ENCODE measurements at regions not wholly inside any gene's neighbourhood (a gene's known extent, or its start where the extent isn't known, plus 50 kb on each side); places are given as distances from the start of the nearest gene placed in this dataset.

DNA sequence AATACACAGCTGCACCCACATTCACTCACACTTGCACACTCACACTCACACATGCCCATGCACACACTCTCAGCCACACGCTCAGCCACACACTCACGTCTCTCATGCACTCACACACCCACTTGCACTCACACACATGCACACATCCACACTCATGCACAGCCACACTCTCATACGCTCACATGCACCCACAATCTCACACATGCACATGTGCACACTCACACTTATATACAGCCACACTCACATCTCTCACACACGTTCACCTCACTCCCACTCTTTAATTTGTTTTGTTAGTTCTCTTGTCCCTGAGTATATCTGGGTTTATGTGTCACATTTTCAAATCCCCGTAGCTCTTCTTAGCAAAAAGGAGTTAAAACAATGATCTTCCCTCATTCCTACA, 114.9 kb downstream of the LRATD1 start:
- intact Hi-C loops (cut with DNase I): no loop called here
- Histone ChIP-seq H3K9me3 (ENCODE audit: control insufficient read depth in 2 of 3, insufficient read depth in 1 of 3, low read length in 3 of 3) (no peaks in the 10 kb centered on the region), H3K36me3 (ENCODE audit: control insufficient read depth in 2 of 3, insufficient read depth in 3 of 3, low read length in 3 of 3) (no peaks in the 10 kb centered on the region), H3K27me3 (ENCODE audit: control insufficient read depth, insufficient read depth, low read length) (no peaks in the 10 kb centered on the region), H3K27ac (ENCODE audit: low read depth in 2 of 2, low read length in 2 of 2) (no peak overlapping the region), H3K4me1 (ENCODE audit: control insufficient read depth in 2 of 3, insufficient read depth in 2 of 3, low read depth in 1 of 3, low read length in 3 of 3) (no peaks in the 10 kb centered on the region), H3K9ac (ENCODE audit: low read length in 3 of 3) (no peak overlapping the region), H3K4me3 (ENCODE audit: low read length in 3 of 3) (no peak overlapping the region)
- FAIRE-seq (no peak), DNase-seq (no peak)
- TF ChIP-seq, protein P1, sequence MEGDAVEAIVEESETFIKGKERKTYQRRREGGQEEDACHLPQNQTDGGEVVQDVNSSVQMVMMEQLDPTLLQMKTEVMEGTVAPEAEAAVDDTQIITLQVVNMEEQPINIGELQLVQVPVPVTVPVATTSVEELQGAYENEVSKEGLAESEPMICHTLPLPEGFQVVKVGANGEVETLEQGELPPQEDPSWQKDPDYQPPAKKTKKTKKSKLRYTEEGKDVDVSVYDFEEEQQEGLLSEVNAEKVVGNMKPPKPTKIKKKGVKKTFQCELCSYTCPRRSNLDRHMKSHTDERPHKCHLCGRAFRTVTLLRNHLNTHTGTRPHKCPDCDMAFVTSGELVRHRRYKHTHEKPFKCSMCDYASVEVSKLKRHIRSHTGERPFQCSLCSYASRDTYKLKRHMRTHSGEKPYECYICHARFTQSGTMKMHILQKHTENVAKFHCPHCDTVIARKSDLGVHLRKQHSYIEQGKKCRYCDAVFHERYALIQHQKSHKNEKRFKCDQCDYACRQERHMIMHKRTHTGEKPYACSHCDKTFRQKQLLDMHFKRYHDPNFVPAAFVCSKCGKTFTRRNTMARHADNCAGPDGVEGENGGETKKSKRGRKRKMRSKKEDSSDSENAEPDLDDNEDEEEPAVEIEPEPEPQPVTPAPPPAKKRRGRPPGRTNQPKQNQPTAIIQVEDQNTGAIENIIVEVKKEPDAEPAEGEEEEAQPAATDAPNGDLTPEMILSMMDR (IDR thresholded peaks at IDR 0.05; ENCODE audit: borderline replicate concordance, extremely low read depth, insufficient read depth): no peak

DNA sequence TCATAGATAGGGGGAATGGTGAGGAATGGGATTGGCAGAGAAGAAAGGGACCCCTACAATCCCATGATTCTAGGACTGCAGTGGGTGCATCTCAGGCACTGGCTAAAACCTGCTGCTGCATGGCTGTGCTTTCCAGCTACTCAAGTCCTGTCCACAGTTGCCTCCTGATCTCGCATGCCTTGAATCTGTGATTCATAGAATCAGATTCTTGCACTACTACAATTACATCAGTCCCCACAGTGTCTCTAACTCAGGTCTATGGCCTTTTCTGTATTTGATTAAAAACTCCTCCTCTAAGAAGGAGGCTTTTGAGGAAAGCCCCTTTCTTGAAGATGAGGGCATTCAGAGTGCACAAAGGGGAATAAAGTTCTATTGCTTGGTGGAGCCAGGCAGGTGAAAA, 117.4 kb downstream of the LRATD1 start:
- H3K4me3 ChIP-seq (ENCODE audit: low read length in 3 of 3): no peak overlapping the region
- no peak overlapping the region for H3K9ac ChIP-seq (ENCODE audit: low read length in 3 of 3)
- H3K4me1 ChIP-seq (ENCODE audit: control insufficient read depth in 2 of 3, insufficient read depth in 2 of 3, low read depth in 1 of 3, low read length in 3 of 3): no peaks in the 10 kb centered on the region
- no peak overlapping the region for H3K27ac ChIP-seq (ENCODE audit: low read depth in 2 of 2, low read length in 2 of 2)
- intact Hi-C loops (cut with DNase I): no loop called here
- no peaks in the 10 kb centered on the region for H3K36me3 ChIP-seq (ENCODE audit: control insufficient read depth in 2 of 3, insufficient read depth in 3 of 3, low read length in 3 of 3)
- TF ChIP-seq, protein P1 (IDR thresholded peaks at IDR 0.05; ENCODE audit: borderline replicate concordance, extremely low read depth, insufficient read depth): no peak
- no peak for FAIRE-seq
- no peaks in the 10 kb centered on the region for H3K27me3 ChIP-seq (ENCODE audit: control insufficient read depth, insufficient read depth, low read length)
- DNase-seq: no peak
- H3K9me3 ChIP-seq (ENCODE audit: control insufficient read depth in 2 of 3, insufficient read depth in 1 of 3, low read length in 3 of 3): no peaks in the 10 kb centered on the region

DNA sequence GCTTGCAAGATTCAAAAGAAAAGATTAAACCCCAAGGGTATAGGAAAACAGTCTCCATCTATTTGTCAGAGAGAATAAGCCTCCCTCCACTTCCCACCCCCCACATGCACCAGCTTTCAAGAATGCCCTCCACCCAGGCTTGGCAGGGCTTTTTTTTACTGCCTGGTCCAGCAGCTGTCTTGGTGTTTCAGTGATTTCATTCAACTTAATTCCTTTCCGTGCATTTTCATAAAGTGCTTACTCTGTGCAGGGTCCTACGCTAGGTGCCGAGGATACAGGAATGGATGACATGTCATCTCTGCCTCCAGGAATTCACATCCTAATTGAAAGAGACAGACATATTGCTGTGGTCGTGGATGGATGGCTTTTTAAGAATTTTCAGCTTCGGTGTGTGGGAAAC, 117.9 kb downstream of the LRATD1 start:
- Histone ChIP-seq H3K9me3 (ENCODE audit: control insufficient read depth in 2 of 3, insufficient read depth in 1 of 3, low read length in 3 of 3) (no peaks in the 10 kb centered on the region), H3K4me1 (ENCODE audit: control insufficient read depth in 2 of 3, insufficient read depth in 2 of 3, low read depth in 1 of 3, low read length in 3 of 3) (no peaks in the 10 kb centered on the region), H3K27ac (ENCODE audit: low read depth in 2 of 2, low read length in 2 of 2) (no peak overlapping the region), H3K9ac (ENCODE audit: low read length in 3 of 3) (no peak overlapping the region), H3K36me3 (ENCODE audit: control insufficient read depth in 2 of 3, insufficient read depth in 3 of 3, low read length in 3 of 3) (no peaks in the 10 kb centered on the region), H3K27me3 (ENCODE audit: control insufficient read depth, insufficient read depth, low read length) (no peaks in the 10 kb centered on the region), H3K4me3 (ENCODE audit: low read length in 3 of 3) (no peak overlapping the region)
- DNase-seq (no peak), FAIRE-seq (no peak)
- intact Hi-C loops (cut with DNase I): no loop called here
- TF ChIP-seq, protein P1 (IDR thresholded peaks at IDR 0.05; ENCODE audit: borderline replicate concordance, extremely low read depth, insufficient read depth): no peak

DNA sequence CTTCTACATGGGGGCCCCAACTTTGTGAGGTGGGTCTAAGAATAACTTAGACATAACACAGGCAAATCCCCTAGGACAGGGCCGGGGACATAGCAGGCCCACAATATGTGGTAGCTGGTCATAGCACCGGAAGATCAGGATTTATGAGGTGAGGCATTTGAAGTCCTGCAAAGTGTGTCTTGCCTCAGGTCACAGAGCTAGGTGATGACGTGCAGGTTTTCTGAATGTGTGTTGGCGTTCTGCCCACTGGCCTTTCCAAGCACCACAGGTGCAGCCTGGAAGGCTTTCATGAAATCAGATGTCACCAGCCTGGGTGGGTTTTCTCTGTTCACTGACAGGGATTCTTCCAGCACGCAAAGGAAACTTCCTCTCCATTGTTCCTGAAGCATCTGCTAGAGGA, 119.1 kb downstream of the LRATD1 start:
- H3K27ac ChIP-seq (ENCODE audit: low read depth in 2 of 2, low read length in 2 of 2): no peak overlapping the region
- no peaks in the 10 kb centered on the region for H3K36me3 ChIP-seq (ENCODE audit: control insufficient read depth in 2 of 3, insufficient read depth in 3 of 3, low read length in 3 of 3)
- no peak overlapping the region for H3K4me3 ChIP-seq (ENCODE audit: low read length in 3 of 3)
- no peak overlapping the region for H3K9ac ChIP-seq (ENCODE audit: low read length in 3 of 3)
- H3K4me1 ChIP-seq (ENCODE audit: control insufficient read depth in 2 of 3, insufficient read depth in 2 of 3, low read depth in 1 of 3, low read length in 3 of 3): no peaks in the 10 kb centered on the region
- FAIRE-seq (no peak), DNase-seq (peak in 3 of 5 donors; percentile 19 to 40 (median 38))
- H3K27me3 ChIP-seq (ENCODE audit: control insufficient read depth, insufficient read depth, low read length): no peaks in the 10 kb centered on the region
- TF ChIP-seq, protein P1 (IDR thresholded peaks at IDR 0.05; ENCODE audit: borderline replicate concordance, extremely low read depth, insufficient read depth): no peak
- intact Hi-C loops (cut with DNase I): no loop called here
- no peaks in the 10 kb centered on the region for H3K9me3 ChIP-seq (ENCODE audit: control insufficient read depth in 2 of 3, insufficient read depth in 1 of 3, low read length in 3 of 3)
